GM18858 (cell line): ENCODE measurements at regions not wholly inside any gene's neighbourhood (a gene's known extent, or its start where the extent isn't known, plus 50 kb on each side); places are given as distances from the start of the nearest gene placed in this dataset.

Source experiments
- ATAC-seq: cut with Tn5 transposase; IDR thresholded peaks from one replicate; pipeline ENCODE4 v1.9.1; 2021; ENCODE audit not compliant: unreplicated experiment

DNA sequence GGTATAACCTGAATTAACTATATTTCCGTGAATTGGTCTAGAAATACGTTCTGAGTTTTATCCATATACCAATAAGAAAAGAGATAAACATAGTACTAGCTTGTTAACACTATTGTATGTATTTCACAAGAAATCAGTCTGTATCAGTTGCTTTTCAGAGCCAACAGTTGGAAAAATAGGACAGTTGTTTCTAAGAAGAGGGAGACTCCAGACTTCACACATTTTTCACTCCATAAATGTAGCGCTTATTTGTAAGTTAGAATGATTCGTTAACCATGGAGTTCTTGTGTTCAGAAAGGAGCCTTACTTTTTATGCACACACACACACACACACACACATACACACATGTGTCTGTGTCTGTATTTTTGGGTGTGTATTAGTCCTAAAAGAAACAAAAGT lies 376.7 kb upstream of the SMIM31 start:
- no peak for ATAC-seq

DNA sequence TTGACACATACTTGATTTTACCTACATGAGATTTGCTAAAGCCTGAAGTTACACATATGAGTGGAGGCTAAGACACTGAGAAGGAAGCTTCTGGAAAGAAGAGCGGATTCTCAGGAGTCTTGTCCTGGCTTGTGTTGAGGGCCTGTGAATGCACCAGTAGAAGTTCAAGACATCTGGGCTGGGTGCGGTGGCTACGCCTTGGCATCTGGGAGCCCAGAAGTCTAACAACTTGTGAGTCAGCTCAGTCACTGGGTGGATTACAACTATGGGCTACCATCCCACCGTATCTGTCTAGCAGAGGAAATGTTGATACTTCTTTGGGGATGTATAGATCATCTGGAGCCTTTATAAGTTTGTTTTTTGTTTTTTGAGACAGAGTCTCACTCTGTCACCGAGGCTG lies 375.6 kb upstream of the SMIM31 start:
- ATAC-seq, result no peak

DNA sequence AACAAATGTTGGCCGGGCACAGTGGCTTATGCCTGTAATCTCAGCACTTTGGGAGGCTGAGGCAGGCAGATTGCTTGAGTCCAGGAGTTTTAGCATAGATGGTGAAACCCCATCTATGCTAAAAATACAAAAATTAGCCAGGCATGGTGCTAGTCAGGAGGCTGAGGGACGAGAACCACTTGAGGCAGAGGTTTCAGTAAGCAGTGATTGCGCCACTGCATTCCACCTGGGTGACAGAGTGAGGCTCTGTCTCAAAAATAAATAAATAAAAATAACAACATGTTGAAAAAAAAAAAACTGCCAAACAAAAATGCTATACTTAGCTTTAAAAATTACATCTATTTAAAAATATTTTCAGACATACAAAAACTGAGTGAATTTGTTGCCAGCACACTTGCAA lies 374.2 kb upstream of the SMIM31 start:
- no peak for ATAC-seq

DNA sequence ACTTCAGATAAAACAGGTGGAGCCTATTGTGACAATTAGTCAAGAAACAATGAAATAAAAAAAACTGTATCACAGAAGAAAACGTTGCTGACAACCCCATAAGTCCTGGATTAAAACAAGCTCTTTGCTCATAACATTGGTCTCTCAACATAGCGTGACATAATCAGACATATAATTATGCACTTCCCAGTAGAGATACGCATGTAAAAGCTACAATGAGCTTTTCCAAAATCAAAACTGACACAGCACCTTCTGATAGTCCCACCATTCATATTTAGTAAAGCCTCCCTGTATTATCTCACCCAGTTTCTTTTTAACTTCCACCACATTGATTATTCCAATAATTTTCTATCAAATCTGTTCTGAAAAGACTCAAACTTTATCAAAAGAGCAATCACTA lies 372.1 kb upstream of the SMIM31 start:
- no peak for ATAC-seq

DNA sequence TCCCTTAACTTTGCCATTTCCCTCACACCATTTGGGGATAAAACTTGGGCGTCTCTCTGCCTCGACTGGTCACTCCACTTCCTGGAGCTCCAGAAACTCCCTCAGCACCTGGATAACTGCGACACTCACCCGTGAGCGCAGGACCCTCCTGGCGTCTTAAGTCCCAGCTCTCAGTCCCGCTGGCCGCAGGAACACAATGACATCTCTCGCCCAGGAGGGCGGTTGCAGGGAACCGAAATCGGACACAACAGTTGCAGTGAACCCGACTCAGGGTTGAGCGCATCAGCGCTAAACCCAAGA lies 370.9 kb upstream of the SMIM31 start:
- ATAC-seq, result no peak

DNA sequence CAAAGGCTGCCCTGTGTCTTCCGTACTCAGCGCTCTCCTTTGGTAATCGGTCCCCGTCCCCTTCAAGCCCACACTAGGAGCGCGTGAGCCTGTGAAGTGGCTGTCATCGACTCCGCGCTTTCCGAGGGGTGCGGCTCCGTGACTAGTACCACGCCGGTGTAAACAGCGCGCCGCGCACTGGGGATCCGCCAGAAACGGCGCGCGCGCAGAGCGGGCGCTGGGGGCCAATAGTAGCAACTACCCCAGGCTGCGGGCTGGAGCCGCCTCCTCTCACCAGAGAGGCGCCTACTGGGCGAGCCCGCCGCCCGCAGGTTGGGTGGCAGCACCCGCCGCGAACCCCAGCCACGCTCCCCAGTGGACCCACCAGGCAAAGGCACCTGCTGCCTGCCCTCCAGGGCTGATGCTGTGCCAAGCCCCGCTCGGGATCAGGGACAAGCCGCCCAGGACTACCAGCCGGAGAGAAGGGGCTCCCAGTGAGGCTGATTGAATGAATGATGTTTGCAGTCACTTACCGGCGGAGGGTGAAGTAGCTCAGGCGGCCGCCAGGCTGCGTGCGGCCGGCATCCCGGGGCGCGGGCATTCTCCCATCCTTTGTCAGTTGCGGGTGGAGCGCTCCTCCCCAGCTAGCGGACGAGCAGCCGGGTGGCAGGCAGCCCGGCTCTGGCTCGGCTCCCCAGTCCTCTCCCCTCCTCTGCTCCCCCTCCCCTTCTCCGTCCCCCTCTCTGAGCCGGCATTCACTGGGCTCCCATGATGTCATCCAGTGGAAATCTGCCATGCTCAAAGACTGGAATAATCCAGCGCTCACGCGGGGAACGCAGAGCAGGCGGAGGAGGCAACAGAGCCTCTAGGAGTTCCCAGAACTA lies 370.3 kb upstream of the SMIM31 start:
- ATAC-seq, result no peak

DNA sequence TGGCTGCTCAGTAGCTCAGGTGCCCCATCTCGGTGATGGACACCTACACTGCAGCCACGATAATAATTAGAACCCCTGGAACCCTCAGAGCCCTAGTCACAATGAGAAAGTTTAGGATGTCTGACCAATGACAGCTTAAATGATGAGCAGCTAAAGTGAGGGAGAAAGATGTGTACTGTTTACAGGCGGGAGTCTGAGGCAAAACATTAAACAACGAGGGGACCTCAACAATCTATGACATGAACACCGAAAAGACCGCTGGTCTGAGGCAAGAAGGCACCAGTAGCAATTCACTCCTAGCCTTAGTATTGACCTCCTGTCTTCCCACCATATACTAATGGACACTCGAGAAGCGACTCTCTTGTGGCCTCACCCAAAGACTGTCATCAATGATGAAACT lies 369.5 kb upstream of the SMIM31 start:
- no peak for ATAC-seq

DNA sequence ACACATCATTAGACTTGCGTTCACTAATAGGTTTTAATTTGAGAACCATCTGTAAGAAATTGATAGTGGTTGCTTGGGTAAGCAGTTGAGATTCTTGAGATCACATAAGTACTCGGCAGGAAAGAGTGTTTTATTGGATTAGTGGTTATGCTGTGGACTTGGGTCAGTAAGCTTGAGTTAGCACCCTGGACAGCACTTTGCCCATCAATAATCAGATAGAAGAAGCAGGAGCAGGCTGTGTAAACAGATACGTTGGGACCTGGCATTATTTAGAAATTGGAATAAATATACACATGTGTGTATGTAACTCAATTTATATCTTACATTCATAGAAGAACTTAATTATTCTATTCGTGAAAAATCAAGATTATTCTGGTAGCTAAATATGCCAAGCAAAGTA lies 357.5 kb upstream of the SMIM31 start:
- no peak for ATAC-seq

DNA sequence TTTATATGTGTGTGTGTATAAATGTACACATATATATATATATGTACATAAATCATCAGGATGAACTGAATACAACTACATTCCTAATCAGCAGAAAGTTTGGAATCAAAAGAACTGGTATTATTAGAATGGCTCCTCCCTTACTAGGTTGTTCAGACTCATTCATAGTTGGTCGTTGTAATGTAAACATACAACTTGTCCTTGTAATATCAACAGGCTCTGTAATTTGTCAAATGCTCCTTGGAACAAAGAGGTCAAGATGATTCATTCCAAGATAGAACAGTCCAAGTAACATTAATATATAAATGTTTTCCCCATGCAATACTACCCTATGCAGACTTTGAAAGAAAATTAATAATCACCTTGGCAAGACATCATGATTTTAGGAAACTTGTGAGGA lies 351.4 kb upstream of the SMIM31 start:
- no peak for ATAC-seq

DNA sequence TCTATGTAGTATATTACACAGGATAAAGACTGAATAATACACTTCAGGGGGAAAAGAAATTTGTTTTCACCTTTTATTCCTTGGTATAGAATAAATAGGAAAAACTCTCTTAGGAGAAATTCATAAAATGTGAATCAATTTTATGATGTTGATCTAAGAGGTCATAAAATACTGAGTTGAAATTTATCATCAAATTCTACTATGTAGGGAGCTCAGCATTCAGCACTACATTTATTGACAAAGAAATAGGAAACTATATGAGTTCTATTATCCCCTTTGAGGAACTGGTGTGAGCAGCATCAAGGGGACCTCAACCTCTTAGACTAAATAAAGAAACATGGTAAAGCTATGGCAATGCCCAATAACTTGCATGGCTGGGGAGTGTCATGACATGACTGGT lies 348.2 kb upstream of the SMIM31 start:
- no peak for ATAC-seq

DNA sequence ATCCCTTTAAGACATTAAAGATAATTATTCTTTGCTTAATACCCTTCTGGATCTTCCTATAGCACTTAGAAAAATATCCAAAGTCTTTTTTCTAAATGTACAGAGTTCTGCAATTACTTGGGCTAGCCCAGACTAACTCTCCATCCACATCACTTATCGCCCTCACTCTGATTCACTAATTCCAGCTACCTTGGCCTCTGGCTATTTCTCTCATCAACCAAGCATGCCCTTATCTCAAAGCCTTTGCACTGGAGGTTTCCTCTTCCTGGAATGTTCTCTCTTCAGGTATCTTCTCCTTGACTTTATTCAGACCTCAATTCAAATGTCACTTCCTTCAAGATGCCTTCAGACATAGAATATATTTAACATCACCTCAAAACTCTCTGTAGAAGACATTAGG lies 345.1 kb upstream of the SMIM31 start:
- no peak for ATAC-seq

DNA sequence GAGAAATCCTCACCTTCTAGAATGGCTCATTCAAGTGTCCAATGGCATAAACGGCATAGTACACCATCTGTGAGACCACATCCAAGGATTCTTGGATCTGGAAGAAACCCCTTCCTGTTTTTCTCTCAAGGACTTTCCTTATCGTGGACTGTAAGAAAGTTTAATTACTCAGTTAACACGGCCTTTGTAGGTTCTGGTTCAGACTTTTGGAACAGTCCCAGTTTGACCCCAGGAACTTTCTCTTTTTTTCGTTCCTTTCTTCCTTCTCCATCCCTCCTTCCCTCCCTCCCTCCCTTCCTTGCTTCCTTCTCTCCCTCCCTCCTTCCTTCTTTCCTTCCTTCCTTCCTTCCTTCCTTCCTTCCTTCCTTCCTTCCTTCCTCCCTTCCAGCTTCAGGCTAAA lies 343.5 kb upstream of the SMIM31 start:
- no peak for ATAC-seq

DNA sequence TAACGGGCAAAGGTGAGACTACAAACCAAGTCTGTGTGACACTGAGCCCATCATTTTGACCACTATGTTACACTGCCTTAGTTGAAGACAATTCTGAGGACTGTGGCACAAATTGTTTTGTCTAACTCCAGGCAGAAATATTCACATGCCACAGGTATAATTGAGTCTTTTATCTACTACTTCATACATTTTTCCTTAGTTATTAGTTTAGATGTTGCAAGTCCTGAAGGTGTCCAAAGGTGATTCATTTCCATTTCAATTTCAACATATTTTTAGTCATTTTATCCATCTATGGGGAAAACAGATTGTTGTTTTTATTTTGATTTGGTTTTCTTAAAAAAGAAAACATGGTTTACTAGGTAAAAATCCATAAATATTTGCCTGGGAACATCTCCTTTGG lies 341.7 kb upstream of the SMIM31 start:
- ATAC-seq, result no peak

DNA sequence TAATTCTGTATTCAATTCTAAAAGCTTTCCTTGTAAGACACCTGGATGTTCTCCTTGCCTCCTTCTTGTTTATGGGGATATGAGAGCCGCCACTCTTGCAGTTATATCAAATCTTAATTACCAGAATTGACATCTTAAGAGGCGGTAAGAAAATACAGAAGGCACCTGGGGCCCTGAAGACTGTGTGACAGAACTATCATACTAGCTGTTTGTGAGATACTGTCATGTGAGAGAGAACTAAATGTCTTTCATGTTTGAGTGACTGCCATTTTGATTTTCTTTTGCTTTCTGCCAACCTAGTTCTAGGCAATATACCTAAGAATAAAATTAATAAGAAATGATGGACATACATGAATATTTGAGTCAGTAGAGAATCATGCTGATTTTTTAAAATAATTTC lies 340.2 kb upstream of the SMIM31 start:
- ATAC-seq, result no peak

DNA sequence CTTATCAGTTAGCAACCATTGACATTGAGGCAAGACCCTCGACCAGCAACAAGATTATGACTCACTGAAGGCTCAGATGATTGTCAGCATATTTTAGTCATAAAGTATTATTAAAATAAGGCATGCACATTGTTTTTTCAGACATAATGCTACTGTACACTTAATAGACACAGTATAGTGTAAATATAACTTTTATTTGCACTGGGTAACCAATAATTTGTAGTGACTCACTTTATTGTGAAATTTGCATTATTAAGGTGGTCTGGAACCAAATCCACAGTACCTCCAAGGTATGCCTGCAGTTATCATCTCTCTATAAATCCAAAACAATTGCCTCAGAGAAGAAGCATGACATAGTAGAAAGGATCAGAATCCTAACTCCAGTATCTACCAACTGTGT lies 330.1 kb upstream of the SMIM31 start:
- ATAC-seq, result no peak

DNA sequence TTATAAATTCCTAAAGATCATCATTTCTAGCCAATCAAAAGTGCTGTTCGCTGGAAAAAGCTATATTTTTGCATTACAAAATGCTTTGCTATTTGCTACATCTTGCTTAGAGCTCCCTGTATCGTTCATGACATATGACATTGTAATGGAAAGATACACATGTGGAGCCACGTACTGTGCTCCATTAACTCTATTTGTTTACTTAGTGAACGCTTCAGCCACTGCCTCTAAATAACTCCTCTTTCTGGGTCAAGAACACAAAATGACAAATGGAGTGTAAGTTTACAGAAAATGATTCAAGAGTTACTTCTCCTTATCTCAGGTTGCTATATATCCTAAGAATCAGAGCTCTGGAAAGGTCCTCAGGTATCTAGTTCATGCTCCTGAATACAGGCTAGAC lies 329.1 kb upstream of the SMIM31 start:
- ATAC-seq, result no peak

DNA sequence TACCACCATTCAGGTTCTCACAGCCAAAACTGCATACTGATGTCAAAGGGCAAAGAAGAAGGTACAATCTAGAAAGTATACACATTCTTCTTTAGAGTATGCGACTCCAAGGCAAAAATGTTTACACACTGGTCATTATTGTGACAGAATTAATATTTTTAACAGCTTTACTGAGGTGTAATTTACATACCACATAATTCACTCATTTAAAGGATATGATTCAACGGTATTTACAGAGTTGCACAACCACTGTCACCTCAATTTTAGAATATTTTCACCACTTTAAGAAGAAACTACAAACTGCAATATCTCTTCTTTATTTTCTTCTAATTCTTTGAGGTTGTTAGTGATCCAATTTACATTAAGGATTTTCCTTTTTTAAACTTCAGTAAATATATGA lies 325.4 kb upstream of the SMIM31 start:
- ATAC-seq, result no peak

DNA sequence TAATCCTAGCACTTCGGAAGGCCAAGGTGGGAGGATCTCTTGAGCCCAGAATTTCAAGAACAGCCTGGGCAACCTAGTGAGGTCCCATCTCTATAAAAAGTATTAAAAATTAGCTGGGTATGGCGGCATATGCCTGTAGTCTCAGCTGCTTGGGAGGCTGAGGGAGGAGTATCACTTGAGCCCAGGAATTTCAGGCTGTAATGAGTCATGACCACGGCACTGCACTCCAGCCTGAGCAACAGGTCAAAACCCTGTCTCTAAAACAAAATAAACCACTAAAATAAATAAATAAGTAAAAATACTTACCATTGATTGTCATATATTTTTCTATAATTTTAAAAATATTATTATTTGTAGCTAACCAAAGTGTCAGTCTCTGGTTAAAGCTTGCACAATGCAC lies 315.6 kb upstream of the SMIM31 start:
- ATAC-seq, result no peak

DNA sequence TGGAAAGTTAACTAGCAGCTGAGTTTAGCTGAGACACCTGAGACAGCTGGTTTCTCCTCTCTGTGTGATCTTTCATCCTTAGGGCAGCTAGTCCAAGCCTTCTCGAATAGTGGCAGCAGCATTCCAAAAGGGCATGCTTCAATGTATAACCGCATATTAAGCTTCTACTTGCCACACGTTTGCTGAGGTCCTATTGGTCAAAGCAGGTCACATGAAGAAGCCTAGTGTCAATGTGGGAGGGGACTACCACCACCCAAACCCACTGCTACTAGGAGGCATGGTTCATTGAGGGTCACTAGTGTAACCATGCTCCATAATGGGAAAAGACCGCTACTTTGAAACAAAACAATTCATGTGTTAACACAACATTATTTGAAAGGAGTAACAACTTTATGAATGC lies 314.9 kb upstream of the SMIM31 start:
- ATAC-seq, result no peak

DNA sequence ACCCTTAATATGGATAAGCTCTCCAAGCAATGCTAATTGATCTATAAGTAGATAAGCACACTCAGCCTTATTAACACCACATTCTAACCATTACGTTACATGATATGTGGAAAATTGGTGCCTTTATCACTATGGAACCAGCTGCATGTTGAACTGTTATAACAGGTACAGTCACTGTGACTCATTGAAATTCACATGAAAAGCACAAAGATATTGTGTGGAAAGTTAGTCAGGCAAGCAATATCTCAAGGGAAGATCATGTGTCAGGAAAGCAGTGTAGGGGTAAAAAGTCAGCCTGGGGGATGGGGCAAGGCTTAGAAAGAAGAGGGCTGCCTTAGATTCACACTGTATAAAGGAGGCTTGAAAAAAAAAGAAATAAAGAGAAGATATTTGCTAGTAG lies 313.7 kb upstream of the SMIM31 start:
- no peak for ATAC-seq

DNA sequence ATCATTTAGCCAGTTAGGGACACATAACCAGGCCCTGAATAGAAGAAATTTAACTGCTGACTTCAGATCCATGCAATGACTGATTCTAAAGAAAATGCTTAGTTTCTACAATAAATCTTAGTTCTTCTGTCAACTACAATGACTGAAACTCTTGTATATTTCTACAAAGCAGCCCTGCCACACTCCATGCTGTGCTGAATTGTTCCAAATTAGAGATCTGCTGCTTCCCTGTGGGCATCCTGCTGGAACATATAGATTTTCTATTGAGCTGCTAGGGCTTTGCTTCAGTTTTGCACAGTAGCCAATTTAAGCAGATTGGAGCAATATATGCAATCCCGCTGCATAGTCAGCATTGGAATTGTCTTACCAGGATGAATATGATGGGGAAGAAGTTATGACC lies 312.8 kb upstream of the SMIM31 start:
- no peak for ATAC-seq

DNA sequence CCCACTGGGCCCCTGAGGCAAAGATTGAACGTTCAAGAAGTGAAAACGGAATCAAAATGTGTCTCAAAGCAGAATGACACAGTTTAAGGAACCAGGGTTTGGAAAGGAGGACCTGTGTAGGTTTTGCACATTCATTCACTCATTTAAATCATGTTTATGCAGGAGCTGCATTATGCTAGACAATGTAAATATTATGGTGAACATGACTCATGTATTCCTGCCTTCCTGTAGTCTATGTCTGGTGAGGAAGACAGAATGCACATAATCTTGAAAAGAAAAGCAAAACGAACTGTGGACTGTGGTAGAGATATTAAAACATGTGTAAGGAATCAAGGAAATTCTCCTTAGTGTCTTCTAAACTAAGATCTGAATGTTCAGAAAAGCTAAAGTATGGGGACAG lies 311.8 kb upstream of the SMIM31 start:
- no peak for ATAC-seq

DNA sequence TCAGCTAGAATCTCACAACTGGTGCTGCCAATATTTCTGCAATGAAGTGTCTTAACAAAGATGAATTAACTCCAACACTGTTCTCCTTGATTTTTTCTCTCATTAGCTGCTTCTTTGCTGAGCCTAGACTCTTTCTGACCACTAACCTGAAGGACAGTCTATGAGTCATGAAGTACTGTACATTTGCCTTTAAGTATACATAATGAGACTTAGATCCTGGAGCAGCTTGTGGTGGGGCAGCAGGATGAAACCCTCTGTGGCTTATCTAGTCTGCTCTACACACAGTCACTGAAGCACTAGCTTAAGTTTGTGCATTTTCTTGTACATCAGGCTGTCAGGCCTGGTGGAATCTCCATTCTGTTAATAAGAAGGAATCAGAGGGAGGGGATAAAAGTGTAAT lies 307.4 kb upstream of the SMIM31 start:
- ATAC-seq, result no peak

DNA sequence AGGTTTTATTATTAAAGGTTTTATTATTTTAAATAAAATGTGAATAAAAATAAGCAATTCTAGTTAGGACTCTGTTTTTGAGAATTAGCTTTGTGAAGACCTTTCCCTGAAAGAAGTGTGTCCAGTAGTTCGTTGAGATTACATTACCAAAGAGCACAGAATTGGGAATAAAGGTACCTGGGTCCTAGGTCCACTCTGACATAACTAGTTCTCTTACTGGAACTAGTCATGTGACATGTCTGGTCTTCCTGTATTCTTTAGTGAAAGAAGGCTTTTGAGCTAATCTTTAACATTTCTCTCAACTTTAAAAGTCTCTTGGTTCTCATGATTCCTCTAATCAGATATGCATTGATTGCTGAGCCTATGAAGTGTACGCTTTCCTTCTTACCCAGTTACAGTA lies 292.0 kb upstream of the SMIM31 start:
- ATAC-seq, result no peak
